ENCODE measurements at regions not wholly inside any gene's neighbourhood (a gene's known extent, or its start where the extent isn't known, plus 50 kb on each side); places are given as distances from the start of the nearest gene placed in this dataset.

GRCh38 chr4:85318415-85318814 is 156.5 kb upstream of the ARHGAP24 start:
- H3K4me1 ChIP-seq (ENCODE audit: control insufficient read depth in 5 of 5, insufficient read depth in 5 of 5, low read length in 5 of 5), result no peaks in the 10 kb centered on the region
- no peaks in the 10 kb centered on the region for H3K36me3 ChIP-seq (ENCODE audit: control insufficient read depth in 4 of 4, insufficient read depth in 4 of 4, low read length in 4 of 4)
- H3K27me3 ChIP-seq (ENCODE audit: control insufficient read depth in 3 of 3, insufficient read depth in 3 of 3, low read length in 2 of 3), result no peaks in the 10 kb centered on the region
- no peak overlapping the region for H3K4me3 ChIP-seq
- no peak overlapping the region for H3K27ac ChIP-seq (ENCODE audit: low read depth in 1 of 2, low read length in 1 of 2)
- H3K9ac ChIP-seq (ENCODE audit: insufficient read depth in 1 of 2, low read length in 2 of 2), result no peak overlapping the region
- peaks cover 0 to 13% (median 6%) of the 10 kb centered on the region in 4 donors for H3K9me3 ChIP-seq (ENCODE audit: control insufficient read depth in 4 of 4, insufficient read depth in 3 of 4, low read length in 3 of 4)
- no peak for ATAC-seq (ENCODE audit: insufficient read depth, low FRiP score)
- TF ChIP-seq, protein P1, sequence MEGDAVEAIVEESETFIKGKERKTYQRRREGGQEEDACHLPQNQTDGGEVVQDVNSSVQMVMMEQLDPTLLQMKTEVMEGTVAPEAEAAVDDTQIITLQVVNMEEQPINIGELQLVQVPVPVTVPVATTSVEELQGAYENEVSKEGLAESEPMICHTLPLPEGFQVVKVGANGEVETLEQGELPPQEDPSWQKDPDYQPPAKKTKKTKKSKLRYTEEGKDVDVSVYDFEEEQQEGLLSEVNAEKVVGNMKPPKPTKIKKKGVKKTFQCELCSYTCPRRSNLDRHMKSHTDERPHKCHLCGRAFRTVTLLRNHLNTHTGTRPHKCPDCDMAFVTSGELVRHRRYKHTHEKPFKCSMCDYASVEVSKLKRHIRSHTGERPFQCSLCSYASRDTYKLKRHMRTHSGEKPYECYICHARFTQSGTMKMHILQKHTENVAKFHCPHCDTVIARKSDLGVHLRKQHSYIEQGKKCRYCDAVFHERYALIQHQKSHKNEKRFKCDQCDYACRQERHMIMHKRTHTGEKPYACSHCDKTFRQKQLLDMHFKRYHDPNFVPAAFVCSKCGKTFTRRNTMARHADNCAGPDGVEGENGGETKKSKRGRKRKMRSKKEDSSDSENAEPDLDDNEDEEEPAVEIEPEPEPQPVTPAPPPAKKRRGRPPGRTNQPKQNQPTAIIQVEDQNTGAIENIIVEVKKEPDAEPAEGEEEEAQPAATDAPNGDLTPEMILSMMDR (IDR thresholded peaks at IDR 0.05; ENCODE audit: control extremely low read depth, extremely low read depth), result no peak
- no peak for DNase-seq

DNA sequence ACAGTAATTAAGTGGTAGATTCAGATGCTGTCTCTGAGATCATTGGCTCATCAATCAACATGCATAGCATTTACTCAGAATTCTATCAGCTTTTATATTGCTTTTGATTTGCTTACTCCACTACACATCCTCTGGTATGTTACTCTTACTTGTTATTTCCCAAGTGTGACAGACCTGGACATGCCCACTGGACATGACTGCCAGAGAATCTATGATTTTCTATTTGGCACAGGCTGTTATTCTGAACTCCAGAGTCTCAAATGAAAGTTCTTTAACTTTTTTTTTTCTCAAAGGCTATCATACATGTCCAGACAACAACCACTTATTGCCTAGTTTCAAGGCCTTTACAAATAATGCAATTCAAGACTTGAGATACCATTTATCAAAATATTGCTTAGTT is 116.1 kb upstream of the ARHGAP24 start:
- Histone ChIP-seq H3K9me3 (ENCODE audit: control insufficient read depth in 4 of 4, insufficient read depth in 3 of 4, low read length in 3 of 4) (peaks cover 0 to 8% (median 0%) of the 10 kb centered on the region in 4 donors), H3K36me3 (ENCODE audit: control insufficient read depth in 4 of 4, insufficient read depth in 4 of 4, low read length in 4 of 4) (no peaks in the 10 kb centered on the region), H3K4me1 (ENCODE audit: control insufficient read depth in 5 of 5, insufficient read depth in 5 of 5, low read length in 5 of 5) (no peaks in the 10 kb centered on the region), H3K27ac (ENCODE audit: low read depth in 1 of 2, low read length in 1 of 2) (no peak overlapping the region), H3K4me3 (no peak overlapping the region), H3K9ac (ENCODE audit: insufficient read depth in 1 of 2, low read length in 2 of 2) (no peak overlapping the region), H3K27me3 (ENCODE audit: control insufficient read depth in 3 of 3, insufficient read depth in 3 of 3, low read length in 2 of 3) (no peaks in the 10 kb centered on the region)
- TF ChIP-seq, protein P1 (IDR thresholded peaks at IDR 0.05; ENCODE audit: control extremely low read depth, extremely low read depth), result no peak
- ATAC-seq (ENCODE audit: insufficient read depth, low FRiP score) (no peak), DNase-seq (no peak)

DNA sequence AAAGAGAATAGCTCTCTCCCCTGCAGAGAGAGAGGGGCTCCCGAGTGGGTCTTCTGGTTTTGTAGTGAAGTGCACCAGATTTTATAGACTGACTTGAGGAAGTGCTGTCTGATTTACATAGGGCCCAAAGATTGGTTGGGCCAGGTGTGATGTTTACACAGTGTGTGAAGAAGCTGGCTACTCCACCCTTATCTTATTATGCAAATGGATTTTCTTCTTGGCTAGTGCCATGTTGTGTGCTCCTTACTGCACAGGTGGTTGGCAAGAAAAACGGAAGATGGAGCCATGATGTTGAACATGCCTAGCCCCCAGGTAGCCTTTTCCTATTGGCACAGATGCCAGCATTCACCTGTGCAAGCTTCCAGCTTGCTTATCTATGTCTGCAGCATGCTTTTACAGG is 112.4 kb upstream of the ARHGAP24 start:
- TF ChIP-seq, protein P1 (IDR thresholded peaks at IDR 0.05; ENCODE audit: control extremely low read depth, extremely low read depth), result no peak
- no peak overlapping the region for H3K9ac ChIP-seq (ENCODE audit: insufficient read depth in 1 of 2, low read length in 2 of 2)
- no peaks in the 10 kb centered on the region for H3K27me3 ChIP-seq (ENCODE audit: control insufficient read depth in 3 of 3, insufficient read depth in 3 of 3, low read length in 2 of 3)
- no peak for DNase-seq
- WGBS, 2 donors, result 84 to 87% methylated on average over 2 of the region's 2 CpGs
- no peak overlapping the region for H3K27ac ChIP-seq (ENCODE audit: low read depth in 1 of 2, low read length in 1 of 2)
- peaks cover 0 to 8% (median 0%) of the 10 kb centered on the region in 4 donors for H3K9me3 ChIP-seq (ENCODE audit: control insufficient read depth in 4 of 4, insufficient read depth in 3 of 4, low read length in 3 of 4)
- H3K4me1 ChIP-seq (ENCODE audit: control insufficient read depth in 5 of 5, insufficient read depth in 5 of 5, low read length in 5 of 5), result no peaks in the 10 kb centered on the region
- H3K4me3 ChIP-seq, result no peak overlapping the region
- no peaks in the 10 kb centered on the region for H3K36me3 ChIP-seq (ENCODE audit: control insufficient read depth in 4 of 4, insufficient read depth in 4 of 4, low read length in 4 of 4)
- no peak for ATAC-seq (ENCODE audit: insufficient read depth, low FRiP score)

GRCh38 chr4:85367815-85368214 is 107.1 kb upstream of the ARHGAP24 start:
- Histone ChIP-seq H3K4me3 (no peak overlapping the region), H3K9me3 (ENCODE audit: control insufficient read depth in 4 of 4, insufficient read depth in 3 of 4, low read length in 3 of 4) (no peaks in the 10 kb centered on the region), H3K27me3 (ENCODE audit: control insufficient read depth in 3 of 3, insufficient read depth in 3 of 3, low read length in 2 of 3) (peaks cover 0 to 4% (median 0%) of the 10 kb centered on the region in 3 donors), H3K9ac (ENCODE audit: insufficient read depth in 1 of 2, low read length in 2 of 2) (no peak overlapping the region), H3K27ac (ENCODE audit: low read depth in 1 of 2, low read length in 1 of 2) (no peak overlapping the region), H3K4me1 (ENCODE audit: control insufficient read depth in 5 of 5, insufficient read depth in 5 of 5, low read length in 5 of 5) (no peaks in the 10 kb centered on the region), H3K36me3 (ENCODE audit: control insufficient read depth in 4 of 4, insufficient read depth in 4 of 4, low read length in 4 of 4) (no peaks in the 10 kb centered on the region)
- 65 to 72% methylated on average over 2 of the region's 2 CpGs for WGBS, 2 donors
- DNase-seq (no peak), ATAC-seq (ENCODE audit: insufficient read depth, low FRiP score) (no peak)
- TF ChIP-seq, protein P1 (IDR thresholded peaks at IDR 0.05; ENCODE audit: control extremely low read depth, extremely low read depth), result no peak
